ENCODE measurements at regions not wholly inside any gene's neighbourhood (a gene's known extent, or its start where the extent isn't known, plus 50 kb on each side); places are given as distances from the start of the nearest gene placed in this dataset.

- DNase-seq (ENCODE audit: low spot score) (no peak), ATAC-seq (no peak)
- no peaks in the 10 kb centered on the region for H3K36me3 ChIP-seq (ENCODE audit: insufficient read depth)
- H3K4me1 ChIP-seq (ENCODE audit: insufficient read depth) = peaks cover 4% of the 10 kb centered on the region; the same call in 1 of the 2 replicates
- H3K27me3 Mint-ChIP-seq (ENCODE audit: insufficient read depth, low read depth, poor library complexity) = peaks cover 10% of the 10 kb centered on the region
- H3F3A ChIP-seq (replicated peaks; ENCODE audit: low read depth) = no peaks in the 10 kb centered on the region
- no peaks in the 10 kb centered on the region for H3K9me3 Mint-ChIP-seq
- H3K9me2 ChIP-seq (ENCODE audit: insufficient read depth) = no peaks in the 10 kb centered on the region
- no peak overlapping the region for H3K27ac Mint-ChIP-seq
- H3K79me2 ChIP-seq (replicated peaks; ENCODE audit: insufficient read depth) = no peaks in the 10 kb centered on the region
- no peak for TF ChIP-seq REST (IDR thresholded peaks at IDR 0.05; ENCODE audit: unreplicated experiment)
- no peaks in the 10 kb centered on the region for H3K36me3 Mint-ChIP-seq (ENCODE audit: low read depth)
- H3K27me3 ChIP-seq (ENCODE audit: insufficient read depth) = no peaks in the 10 kb centered on the region
- no peak overlapping the region for H3K27ac ChIP-seq (ENCODE audit: low read depth)
- no peak overlapping the region for H2AFZ ChIP-seq
- peaks cover 8% of the 10 kb centered on the region for H3K4me1 Mint-ChIP-seq
- H3K4me3 Mint-ChIP-seq = no peak overlapping the region
- H3K4me2 ChIP-seq = no peak overlapping the region
- H4K20me1 ChIP-seq (replicated peaks; ENCODE audit: insufficient read depth) = no peaks in the 10 kb centered on the region; the same call in 1 of the 2 replicates
- no peak overlapping the region for H3K4me3 ChIP-seq
These were observed 73.7 kb downstream of the NAV1 start for GRCh38 chr1:201612645-201613044.

GRCh38 chr1:201614262-201615015 lies 75.5 kb downstream of the NAV1 start:
- Mint-ChIP-seq H3K27me3 (ENCODE audit: insufficient read depth, low read depth, poor library complexity) (peaks cover 10% of the 10 kb centered on the region), H3K27ac (no peak overlapping the region)
- no peak for TF ChIP-seq NANOG (IDR thresholded peaks at IDR 0.05; ENCODE audit: borderline replicate concordance)
- no peak for TF ChIP-seq CREB1 (CRISPR knock-in tag; IDR thresholded peaks at IDR 0.05; ENCODE audit: low read depth)
- TF ChIP-seq STAT1 (IDR thresholded peaks at IDR 0.05; ENCODE audit: unreplicated experiment) = no peak
- TF ChIP-seq EZH2phosphoT487 (IDR thresholded peaks at IDR 0.05; ENCODE audit: unreplicated experiment) = no peak
- TF ChIP-seq ZNF114 (CRISPR knock-in tag; IDR thresholded peaks at IDR 0.05) = peak; percentile 40; the same call in 1 of the 2 replicates
- no peak for TF ChIP-seq POLR2AphosphoS5 (IDR thresholded peaks at IDR 0.05; ENCODE audit: low read depth)
- no peak for TF ChIP-seq ETS1 (IDR thresholded peaks at IDR 0.05)
- TF ChIP-seq EZH2 (IDR thresholded peaks at IDR 0.05; ENCODE audit: low read depth, unreplicated experiment) = no peak
- TF ChIP-seq ZNF331 (CRISPR knock-in tag; IDR thresholded peaks at IDR 0.05; ENCODE audit: low read depth) = no peak; the same call in 1 of the 2 replicates
- no peak for TF ChIP-seq JUNB (IDR thresholded peaks at IDR 0.05; ENCODE audit: unreplicated experiment)

More at GRCh38 chr1:201614262-201615015, 75.5 kb downstream of the NAV1 start:
- no peaks in the 10 kb centered on the region for H3K27me3 ChIP-seq (ENCODE audit: insufficient read depth)
- H3K4me3 ChIP-seq = peak overlapping the region; percentile 53
- H3K9me2 ChIP-seq (ENCODE audit: insufficient read depth) = no peaks in the 10 kb centered on the region
- H3K27ac ChIP-seq (ENCODE audit: low read depth) = no peak overlapping the region
- ATAC-seq (peak; percentile 98), DNase-seq (ENCODE audit: low spot score) (peak; percentile 94)
- H3K4me2 ChIP-seq = peak overlapping the region; percentile 75
- peaks cover 22% of the 10 kb centered on the region for H3K4me1 Mint-ChIP-seq
- no peaks in the 10 kb centered on the region for H3K36me3 Mint-ChIP-seq (ENCODE audit: low read depth)
- no peaks in the 10 kb centered on the region for H3K79me2 ChIP-seq (replicated peaks; ENCODE audit: insufficient read depth)
- H3F3A ChIP-seq (replicated peaks; ENCODE audit: low read depth) = no peaks in the 10 kb centered on the region
- H3K9me3 Mint-ChIP-seq = no peaks in the 10 kb centered on the region
- no peaks in the 10 kb centered on the region; the same call in 1 of the 2 replicates for H4K20me1 ChIP-seq (replicated peaks; ENCODE audit: insufficient read depth)
- peak overlapping the region; percentile 76 for H3K4me3 Mint-ChIP-seq
- H3K36me3 ChIP-seq (ENCODE audit: insufficient read depth) = no peaks in the 10 kb centered on the region
- peak overlapping the region; percentile 64; the same call in 1 of the 2 replicates for H2AFZ ChIP-seq
- peaks cover 15% of the 10 kb centered on the region; the same call in 1 of the 2 replicates for H3K4me1 ChIP-seq (ENCODE audit: insufficient read depth)
